ENCODE measurements at regions not wholly inside any gene's neighbourhood (a gene's known extent, or its start where the extent isn't known, plus 50 kb on each side); places are given as distances from the start of the nearest gene placed in this dataset.

DNA sequence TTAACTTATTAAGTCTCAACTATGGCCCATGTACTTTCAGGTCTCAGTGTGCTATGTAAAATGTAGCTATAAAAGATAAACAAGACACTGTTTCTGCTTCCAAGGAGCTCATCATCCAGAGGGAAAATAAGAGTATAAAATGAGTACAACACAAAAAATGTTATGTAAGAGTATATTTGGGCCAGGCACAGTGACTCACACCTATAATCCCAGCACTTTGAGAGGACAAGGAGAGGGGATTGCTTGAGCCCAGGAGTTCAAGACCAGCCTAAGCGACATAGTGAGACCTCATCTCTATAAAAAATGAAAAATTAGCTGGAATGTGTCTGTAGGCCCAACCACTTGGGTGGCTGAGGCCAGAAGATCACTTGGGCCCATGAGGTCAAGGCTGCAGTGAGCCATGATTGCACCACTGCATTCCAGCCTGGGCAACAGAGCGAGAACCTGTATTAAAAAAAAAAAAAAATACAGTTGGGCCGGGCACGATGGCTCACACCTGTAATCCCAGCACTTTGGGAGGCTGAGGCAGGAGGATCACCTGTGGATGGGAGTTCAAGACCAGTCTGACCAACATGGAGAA is 124.0 kb downstream of the EDN1 start:
- TF ChIP-seq POLR2AphosphoS5 (IDR thresholded peaks at IDR 0.05), result no peak
- no peak for TF ChIP-seq CTCF (IDR thresholded peaks at IDR 0.05 in 8 of 11, conservative IDR thresholded peaks at IDR 0.05 in 3 of 11)

Data from spleen (tissue), 7 donors.